HepG2 (cell line): ENCODE measurements at regions not wholly inside any gene's neighbourhood (a gene's known extent, or its start where the extent isn't known, plus 50 kb on each side); places are given as distances from the start of the nearest gene placed in this dataset.

ENCODE experiments used
- ASH2L ChIP-seq: fragments of 300-600, 200-600 bp; sonication (generic); IDR thresholded peaks from 2 replicates; pipeline ENCODE4 v1.7.0; 2017; ENCODE audit warnings: low read depth, mild to moderate bottlenecking, moderate library complexity, mixed read lengths, low read length; ENCODE audit not compliant: insufficient read length
- CEBPB ChIP-seq: IDR thresholded peaks from 2 replicates; pipeline ENCODE4 v1.6.1; 2011; ENCODE audit warnings: low read depth, low read length, improper control_type of control experiment, borderline replicate concordance
- HNRNPLL ChIP-seq: fragments of 200-400 bp; formaldehyde crosslinking; IDR thresholded peaks from 2 replicates; pipeline ENCODE4 v1.6.1; 2017; ENCODE audit warnings: mild to moderate bottlenecking, low read depth, low read length; ENCODE audit not compliant: poor library complexity, severe bottlenecking
- NFYB ChIP-seq: sonication (generic); formaldehyde crosslinking; IDR thresholded peaks from 2 replicates; pipeline ENCODE4 v1.4.0; 2020; ENCODE audit warnings: missing genetic modification reagents
- SKIL ChIP-seq: sonication (generic); formaldehyde crosslinking; IDR thresholded peaks from 2 replicates; pipeline ENCODE4 v1.8.0; 2022; ENCODE audit warnings: missing genetic modification reagents, mild to moderate bottlenecking, moderate library complexity, borderline replicate concordance
- STAT5B ChIP-seq: sonication (generic); formaldehyde crosslinking; IDR thresholded peaks from 2 replicates; pipeline ENCODE4 v1.4.0; 2020; ENCODE audit warnings: missing genetic modification reagents
- TAF15 ChIP-seq: fragments of 200-400 bp; formaldehyde crosslinking; IDR thresholded peaks from one replicate; pipeline ENCODE4 v1.6.1; 2018; ENCODE audit warnings: mild to moderate bottlenecking, low read depth, low read length; ENCODE audit not compliant: poor library complexity, severe bottlenecking
- ZFYVE20 ChIP-seq: sonication (generic); formaldehyde crosslinking; IDR thresholded peaks from 2 replicates; pipeline ENCODE4 v1.8.0; 2023; ENCODE audit warnings: low read depth, mild to moderate bottlenecking, moderate library complexity, missing genetic modification reagents, borderline replicate concordance
- ZMYM2 ChIP-seq: sonication (generic); formaldehyde crosslinking; IDR thresholded peaks from 2 replicates; pipeline ENCODE4 v1.8.0; 2022; ENCODE audit warnings: mild to moderate bottlenecking, missing genetic modification reagents
- ZNF331 ChIP-seq: sonication (generic); formaldehyde crosslinking; IDR thresholded peaks from 2 replicates; pipeline ENCODE4 v1.4.0; 2020; ENCODE audit warnings: missing genetic modification reagents
- ZNF547 ChIP-seq: sonication (generic); formaldehyde crosslinking; IDR thresholded peaks from 2 replicates; pipeline ENCODE4 v1.5.1; 2020; ENCODE audit warnings: mild to moderate bottlenecking, missing genetic modification reagents
- ZNF605 ChIP-seq: sonication (generic); formaldehyde crosslinking; IDR thresholded peaks from 2 replicates; pipeline ENCODE4 v1.8.0; 2022; ENCODE audit warnings: mild to moderate bottlenecking, missing genetic modification reagents
- ZNF660 ChIP-seq: sonication (generic); formaldehyde crosslinking; IDR thresholded peaks from 2 replicates; pipeline ENCODE4 v1.5.1; 2020; ENCODE audit warnings: mild to moderate bottlenecking, low read depth, missing genetic modification reagents, borderline replicate concordance
- ZNF883 ChIP-seq: sonication (generic); formaldehyde crosslinking; IDR thresholded peaks from 2 replicates; pipeline ENCODE4 v1.5.1; 2020; ENCODE audit warnings: mild to moderate bottlenecking, missing genetic modification reagents; ENCODE audit errors: not compliant biosample characterization
- TF ChIP-seq, protein P1 (sequence below): sonication (generic); formaldehyde crosslinking; IDR thresholded peaks from 2 replicates; pipeline ENCODE4 v1.4.0; 2020; ENCODE audit warnings: missing genetic modification reagents
- TF ChIP-seq, protein P2 (sequence below): sonication (generic); formaldehyde crosslinking; IDR thresholded peaks from 2 replicates; pipeline ENCODE4 v1.4.0; 2020; ENCODE audit warnings: missing genetic modification reagents

- TF ChIP-seq, protein P1, sequence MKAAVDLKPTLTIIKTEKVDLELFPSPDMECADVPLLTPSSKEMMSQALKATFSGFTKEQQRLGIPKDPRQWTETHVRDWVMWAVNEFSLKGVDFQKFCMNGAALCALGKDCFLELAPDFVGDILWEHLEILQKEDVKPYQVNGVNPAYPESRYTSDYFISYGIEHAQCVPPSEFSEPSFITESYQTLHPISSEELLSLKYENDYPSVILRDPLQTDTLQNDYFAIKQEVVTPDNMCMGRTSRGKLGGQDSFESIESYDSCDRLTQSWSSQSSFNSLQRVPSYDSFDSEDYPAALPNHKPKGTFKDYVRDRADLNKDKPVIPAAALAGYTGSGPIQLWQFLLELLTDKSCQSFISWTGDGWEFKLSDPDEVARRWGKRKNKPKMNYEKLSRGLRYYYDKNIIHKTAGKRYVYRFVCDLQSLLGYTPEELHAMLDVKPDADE (CRISPR knock-in tag), result no peak
- TF ChIP-seq NFYB, result no peak
- TF ChIP-seq SKIL (CRISPR knock-in tag), result no peak
- no peak for TF ChIP-seq ZNF331 (CRISPR knock-in tag)
- no peak for TF ChIP-seq ZMYM2 (CRISPR knock-in tag)
- no peak for TF ChIP-seq STAT5B (CRISPR knock-in tag)
- no peak for TF ChIP-seq ZNF883
- TF ChIP-seq ZNF605 (CRISPR knock-in tag), result no peak
- no peak for TF ChIP-seq TAF15
- TF ChIP-seq ZNF660 (CRISPR knock-in tag), result no peak
- no peak for TF ChIP-seq HNRNPLL
- TF ChIP-seq CEBPB, result no peak
- TF ChIP-seq, protein P2, sequence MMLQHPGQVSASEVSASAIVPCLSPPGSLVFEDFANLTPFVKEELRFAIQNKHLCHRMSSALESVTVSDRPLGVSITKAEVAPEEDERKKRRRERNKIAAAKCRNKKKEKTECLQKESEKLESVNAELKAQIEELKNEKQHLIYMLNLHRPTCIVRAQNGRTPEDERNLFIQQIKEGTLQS, result no peak
- TF ChIP-seq ASH2L, result no peak
- TF ChIP-seq ZNF547, result no peak
- TF ChIP-seq ZFYVE20 (CRISPR knock-in tag), result no peak
These were observed 601.1 kb upstream of the PIK3C3 start (continued) for GRCh38 chr18:41353777-41354528.
